NB4 (cell line): ENCODE measurements at regions not wholly inside any gene's neighbourhood (a gene's known extent, or its start where the extent isn't known, plus 50 kb on each side); places are given as distances from the start of the nearest gene placed in this dataset.

Experiments
- DNase-seq: peaks from one replicate; pipeline ENCODE4 v3.0.0; 2010; ENCODE audit warnings: low read depth
- H3K4me3 ChIP-seq: one replicate; pipeline ENCODE4 v1.5.1; 2011; ENCODE audit warnings: mild to moderate bottlenecking, low read depth, low read length, moderate library complexity
- CTCF ChIP-seq: IDR thresholded peaks from one replicate; pipeline ENCODE4 v1.5.1; 2012; ENCODE audit warnings: low read depth, low read length
- MAX ChIP-seq: IDR thresholded peaks from 2 replicates; pipeline ENCODE4 v1.6.1; 2011; ENCODE audit warnings: low read depth, low read length
- MYC ChIP-seq: IDR thresholded peaks from 2 replicates; pipeline ENCODE4 v1.6.1; 2011; ENCODE audit warnings: low read depth, low read length
- POLR2A ChIP-seq: IDR thresholded peaks from 2 replicates; pipeline ENCODE4 v1.6.1; 2011; ENCODE audit warnings: mild to moderate bottlenecking; ENCODE audit not compliant: insufficient read length; ENCODE audit errors: extremely low read depth

- no peak overlapping the region for H3K4me3 ChIP-seq
- no peak for TF ChIP-seq MYC
- no peak for TF ChIP-seq MAX
- no peak for TF ChIP-seq CTCF
- no peak for TF ChIP-seq POLR2A
- DNase-seq = no peak
These were observed 265.4 kb upstream of the DCAF8L1 start for GRCh38 chrX:28246675-28247074.

- DNase-seq = no peak
- no peak for TF ChIP-seq POLR2A
- TF ChIP-seq MYC = no peak
- no peak for TF ChIP-seq MAX
- H3K4me3 ChIP-seq = no peak overlapping the region
These were observed 248.0 kb upstream of the DCAF8L1 start for GRCh38 chrX:28229217-28229616.

- no peak for TF ChIP-seq MAX
- TF ChIP-seq POLR2A = no peak
- H3K4me3 ChIP-seq = no peak overlapping the region
- no peak for DNase-seq
These were observed 244.3 kb upstream of the DCAF8L1 start for GRCh38 chrX:28225513-28225912.

- DNase-seq = no peak
- no peak overlapping the region for H3K4me3 ChIP-seq
- TF ChIP-seq MAX (no peak), CTCF (no peak), POLR2A (no peak), MYC (no peak)
These were observed 242.7 kb upstream of the DCAF8L1 start for GRCh38 chrX:28223991-28224390.

- TF ChIP-seq MYC = no peak
- no peak for TF ChIP-seq CTCF
- no peak for TF ChIP-seq POLR2A
- no peak for TF ChIP-seq MAX
- DNase-seq = no peak
- no peak overlapping the region for H3K4me3 ChIP-seq
These were observed 242.2 kb upstream of the DCAF8L1 start for GRCh38 chrX:28223469-28223868.

- TF ChIP-seq CTCF (no peak), POLR2A (no peak), MAX (no peak), MYC (no peak)
- DNase-seq = no peak
- H3K4me3 ChIP-seq = no peak overlapping the region
These were observed 224.7 kb upstream of the DCAF8L1 start for GRCh38 chrX:28205905-28206304.

- no peak overlapping the region for H3K4me3 ChIP-seq
- no peak for DNase-seq
- TF ChIP-seq MAX (no peak), CTCF (no peak), POLR2A (no peak), MYC (no peak)
These were observed 223.9 kb upstream of the DCAF8L1 start for GRCh38 chrX:28205126-28205525.
